Stimulated activated CD8-positive, alpha-beta memory T cell treated with anti-CD3 and anti-CD28 coated beads, Interleukin-2, amount 100 ng/mL, for 1 hour (primary cell): ENCODE measurements at regions not wholly inside any gene's neighbourhood (a gene's known extent, or its start where the extent isn't known, plus 50 kb on each side); places are given as distances from the start of the nearest gene placed in this dataset.
"Not testable (repeated sequence)": the region's sequence is repeated elsewhere in the genome, so short reads cannot be mapped to it uniquely, and the experiment has no call there.

Experiments
- DNase-seq, 2 donors: peaks; one replicate each; pipeline ENCODE4 v3.0.0-alpha.2; 2020; ENCODE audit warnings: low read depth in 2 of 2

GRCh38 chr5:166926806-166927475 lies 1364.5 kb upstream of the WWC1 start:
- not testable (repeated sequence) for DNase-seq

- no peak for DNase-seq
Observed at GRCh38 chr5:166936351-166936750, 1355.1 kb upstream of the WWC1 start.

- DNase-seq, result no peak
Observed at GRCh38 chr5:166938071-166938470, 1353.4 kb upstream of the WWC1 start.

DNA sequence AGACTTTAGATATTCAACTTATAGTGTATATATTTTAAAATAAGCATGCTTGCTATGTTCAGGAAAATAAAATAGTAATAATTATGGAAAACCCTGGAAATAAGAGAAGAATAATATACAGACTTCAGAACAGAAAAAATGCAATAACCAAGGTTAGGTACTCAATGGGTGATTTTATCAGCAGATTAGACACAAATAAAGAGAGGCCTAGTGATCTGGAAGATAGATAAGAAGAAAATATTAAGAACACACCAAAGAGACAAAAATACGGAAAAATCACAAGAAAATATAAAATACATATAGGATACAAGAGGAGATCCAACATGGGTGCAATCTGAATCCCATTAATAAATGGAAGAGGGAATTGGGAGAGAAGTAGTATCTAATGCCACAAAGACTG lies 1348.5 kb upstream of the WWC1 start:
- no peak for DNase-seq

DNA sequence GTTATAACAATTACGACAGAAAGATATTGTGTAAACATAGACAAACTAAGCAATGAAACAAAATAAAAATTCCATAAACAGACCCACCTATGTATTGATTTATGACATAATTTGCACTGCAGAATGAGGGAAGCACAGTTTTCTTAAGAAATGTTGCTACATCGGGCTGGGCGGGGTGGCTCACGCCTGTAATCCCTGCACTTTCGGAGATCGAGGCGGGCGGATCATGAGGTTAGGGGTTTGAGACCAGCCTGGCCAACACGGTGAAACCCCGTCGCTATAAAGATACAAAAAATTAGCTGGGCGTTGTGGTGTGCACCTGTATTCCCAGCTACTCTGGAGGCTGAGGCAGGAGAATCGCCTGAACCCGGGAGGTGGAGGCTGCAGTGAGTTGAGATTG lies 1344.4 kb upstream of the WWC1 start:
- no peak for DNase-seq

DNA sequence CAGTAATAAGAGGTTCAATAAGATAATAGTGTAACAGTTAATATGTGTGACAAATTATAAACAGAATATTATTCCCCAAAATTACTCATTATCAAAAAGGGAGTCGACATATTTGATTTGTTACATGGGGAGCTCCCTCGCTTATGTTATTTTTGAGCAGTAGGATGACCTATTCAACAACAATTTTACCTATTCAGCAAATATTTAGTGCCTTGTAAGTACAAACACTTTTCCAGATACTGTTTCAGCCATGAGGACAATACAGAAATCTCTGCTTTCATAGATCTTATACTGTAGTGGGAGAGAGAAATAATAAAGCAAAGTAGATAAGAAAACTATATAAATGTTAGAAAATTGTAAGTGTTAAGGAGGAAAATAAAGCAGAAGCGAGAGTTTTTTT lies 1342.8 kb upstream of the WWC1 start:
- DNase-seq, result no peak

DNA sequence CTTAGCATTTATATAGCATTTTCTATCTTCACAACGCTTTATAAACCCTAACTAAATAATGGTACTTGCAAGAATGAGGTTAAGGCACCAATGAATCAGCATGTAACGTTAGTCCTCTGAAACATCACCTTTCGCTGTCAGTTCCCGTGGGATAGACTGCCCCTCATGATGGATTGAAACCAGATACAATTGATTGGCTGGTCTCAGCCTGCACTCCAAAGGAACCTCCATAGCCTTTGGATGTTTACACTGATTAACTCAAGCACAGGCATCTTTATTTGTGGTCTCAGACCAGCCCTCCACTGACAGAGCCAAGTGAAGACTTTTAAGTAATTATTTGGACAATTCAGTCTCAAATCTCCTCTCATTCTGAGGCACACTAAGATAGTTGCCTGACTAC lies 1339.4 kb upstream of the WWC1 start:
- no peak for DNase-seq

GRCh38 chr5:166957782-166958181 lies 1333.7 kb upstream of the WWC1 start:
- DNase-seq, result no peak

DNA sequence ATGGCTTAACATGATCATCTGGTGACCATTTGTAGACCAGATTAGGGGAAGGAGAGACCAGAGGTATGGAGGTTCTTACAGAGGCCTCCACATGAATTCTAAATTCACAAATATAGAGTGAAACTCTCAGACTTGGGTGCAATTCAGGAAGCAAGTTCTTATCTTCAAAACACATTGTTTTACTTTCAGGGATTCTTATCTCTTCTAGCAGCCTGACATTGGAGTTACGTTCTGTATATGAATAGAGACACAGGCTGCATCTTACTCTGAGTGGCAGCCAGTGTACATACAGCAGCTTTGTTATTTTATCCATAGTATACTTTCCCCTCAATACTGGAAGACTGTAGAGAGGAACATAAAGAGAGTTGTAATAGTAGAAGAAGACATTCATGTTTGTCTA lies 1331.7 kb upstream of the WWC1 start:
- DNase-seq, result no peak

DNA sequence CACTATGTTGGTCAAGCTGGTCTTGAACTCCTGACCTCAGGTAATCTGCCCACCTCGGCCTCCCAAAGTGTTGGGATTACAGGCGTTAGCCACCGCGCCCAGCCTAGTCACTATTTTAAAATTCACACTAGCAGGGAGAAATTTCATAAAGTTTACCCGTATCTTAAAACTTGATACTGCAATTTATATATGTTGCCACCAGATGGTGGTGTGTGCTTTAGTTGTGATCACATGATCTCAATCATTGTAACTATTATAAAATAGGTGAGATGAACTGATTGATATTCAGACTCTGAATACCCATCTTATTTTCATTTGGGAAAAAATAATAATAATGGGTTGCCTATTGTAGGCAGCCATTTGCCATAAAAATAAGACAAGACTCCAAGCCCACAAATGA lies 1330.4 kb upstream of the WWC1 start:
- DNase-seq, result no peak

- DNase-seq, result no peak
Observed at GRCh38 chr5:166961913-166962312, 1329.5 kb upstream of the WWC1 start.

DNA sequence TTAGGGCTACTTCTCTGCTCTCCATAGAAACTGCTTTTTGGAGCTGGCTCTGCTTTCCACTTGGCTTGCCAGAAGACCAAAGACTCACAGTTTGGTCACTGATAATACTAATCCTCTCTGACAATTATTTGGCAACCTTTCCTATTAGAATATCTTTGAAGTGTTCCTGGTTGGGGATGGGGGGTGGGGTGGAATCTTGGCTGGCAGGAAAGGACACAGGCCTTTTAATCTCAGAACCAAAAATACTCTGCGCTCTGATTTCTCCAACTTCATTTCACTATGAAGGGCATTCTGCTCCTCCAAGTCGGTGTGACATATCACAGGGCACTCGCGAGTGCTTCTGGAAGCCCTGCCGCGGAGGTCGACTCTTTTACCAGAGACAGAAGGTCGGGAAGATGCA lies 1329.0 kb upstream of the WWC1 start:
- DNase-seq, result no peak

DNA sequence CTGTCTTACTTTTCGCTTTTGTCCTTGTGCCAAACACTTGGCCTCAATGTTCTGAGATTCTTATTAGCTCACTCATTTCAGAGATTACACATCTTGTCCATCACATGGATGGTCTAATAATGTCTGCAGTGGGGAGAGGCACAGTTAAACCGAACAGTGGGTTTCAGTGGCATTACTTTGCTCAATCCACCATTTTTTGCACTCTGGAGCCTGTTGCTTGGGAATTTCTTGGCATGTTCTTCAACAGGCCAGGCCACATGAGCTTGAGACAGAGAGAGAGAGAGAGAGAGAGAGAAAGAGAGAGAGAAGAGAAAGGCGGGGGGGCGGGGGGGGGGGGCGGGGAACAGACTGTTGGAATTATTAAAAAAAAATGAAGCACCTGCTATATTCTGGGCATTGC lies 1327.8 kb upstream of the WWC1 start:
- no peak for DNase-seq

DNA sequence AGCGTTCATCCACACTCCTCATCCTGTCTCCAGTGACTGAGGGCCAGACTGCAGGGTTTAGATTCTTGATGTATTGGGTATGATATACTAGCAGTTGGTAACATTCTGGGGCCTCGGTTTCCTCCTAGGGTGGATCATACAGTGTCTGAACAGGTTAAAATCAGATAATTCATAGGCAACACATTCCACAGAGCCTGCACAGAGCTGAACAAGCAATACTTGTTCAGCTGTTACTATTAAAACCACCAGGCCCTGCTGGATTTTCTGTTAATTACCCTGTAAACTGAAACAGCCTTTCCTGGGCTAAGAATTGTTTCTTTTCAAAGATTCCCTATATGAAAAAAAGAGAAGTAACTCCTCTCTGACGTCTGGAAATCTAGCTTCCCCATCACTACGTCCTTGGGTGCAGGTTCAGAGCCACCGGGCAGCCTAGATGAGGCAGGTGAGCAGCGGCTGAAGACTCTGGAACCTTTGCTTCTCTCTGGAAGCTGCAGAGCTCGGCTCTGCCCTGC lies 1313.5 kb upstream of the WWC1 start:
- DNase-seq, result no peak

GRCh38 chr5:166979307-166979895 lies 1312.0 kb upstream of the WWC1 start:
- DNase-seq, result no peak

- no peak for DNase-seq
Observed at GRCh38 chr5:166980666-166981065, 1310.8 kb upstream of the WWC1 start.

- DNase-seq, result no peak
Observed at GRCh38 chr5:166982226-166982625, 1309.2 kb upstream of the WWC1 start.

- DNase-seq, result no peak
Observed at GRCh38 chr5:166991601-166992000, 1299.8 kb upstream of the WWC1 start.

DNA sequence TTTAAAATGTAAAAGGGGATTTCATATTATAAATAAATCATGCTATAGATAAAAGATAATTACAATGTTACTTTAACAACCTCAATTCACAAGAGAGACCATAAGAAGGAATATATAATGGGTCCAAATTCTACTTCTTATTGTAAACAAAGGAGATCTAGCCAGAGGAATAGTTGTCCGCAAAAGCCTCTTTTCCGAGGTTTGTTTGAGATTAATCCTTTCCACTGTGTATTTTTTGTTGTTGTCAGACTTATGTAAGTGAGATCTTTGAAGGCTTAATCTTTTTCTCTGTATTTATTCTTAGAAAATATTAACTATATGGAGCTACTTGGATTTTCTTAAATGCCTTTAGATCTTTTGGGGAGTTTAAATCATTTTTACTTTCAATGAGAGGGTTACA lies 1299.3 kb upstream of the WWC1 start:
- no peak for DNase-seq

DNA sequence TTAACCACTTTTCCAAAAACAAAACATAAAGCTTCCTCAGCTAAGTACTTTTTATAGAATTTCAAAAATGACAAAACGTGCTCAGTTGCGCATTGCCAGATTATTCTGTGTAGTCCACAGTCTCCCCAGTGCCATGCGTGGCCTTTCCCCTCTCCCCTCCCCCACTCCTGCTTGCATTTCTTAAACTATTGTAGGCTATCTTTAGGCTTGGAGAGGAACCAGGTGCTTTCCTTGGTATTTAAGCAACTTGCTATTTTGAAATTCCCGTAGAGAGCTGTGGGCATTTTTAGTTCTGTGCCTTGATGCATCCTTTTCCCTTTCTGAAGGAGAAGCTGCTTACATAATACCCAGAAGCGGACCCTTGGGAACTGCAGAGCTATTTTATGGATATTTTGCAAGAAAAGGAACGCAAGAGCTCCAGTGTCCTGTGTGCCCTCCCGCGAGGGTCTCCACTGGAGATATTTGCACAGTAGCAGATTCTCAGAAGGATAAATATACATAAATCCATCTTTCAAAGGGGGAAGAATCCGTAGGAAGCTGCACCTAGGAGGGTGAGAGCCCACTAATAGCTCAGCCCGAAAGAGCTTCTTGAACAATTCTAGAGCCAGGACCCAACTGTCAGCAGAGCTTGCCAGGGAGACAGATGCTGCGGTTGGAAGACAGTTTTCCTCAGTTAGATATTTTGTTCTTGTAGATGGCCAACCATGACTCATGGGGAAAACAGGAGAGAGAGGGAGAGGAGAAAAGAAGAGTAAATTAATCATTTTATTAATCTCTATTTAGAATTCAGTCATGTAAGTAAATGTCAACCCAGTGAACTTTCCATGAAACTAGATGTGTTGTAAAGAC lies 1298.3 kb upstream of the WWC1 start:
- DNase-seq, result no peak

GRCh38 chr5:166994226-166994625 lies 1297.2 kb upstream of the WWC1 start:
- no peak for DNase-seq

GRCh38 chr5:167001246-167001645 lies 1290.2 kb upstream of the WWC1 start:
- no peak for DNase-seq

GRCh38 chr5:167008705-167009104 lies 1282.7 kb upstream of the WWC1 start:
- DNase-seq, result no peak
